Activated naive CD8-positive, alpha-beta T cell treated with anti-CD3 and anti-CD28 coated beads for 36 hours (primary cell): ENCODE measurements at regions not wholly inside any gene's neighbourhood (a gene's known extent, or its start where the extent isn't known, plus 50 kb on each side); places are given as distances from the start of the nearest gene placed in this dataset.
"Not testable (repeated sequence)": the region's sequence is repeated elsewhere in the genome, so short reads cannot be mapped to it uniquely, and the experiment has no call there.

ENCODE experiments used
- DNase-seq: peaks from one replicate; pipeline ENCODE4 v3.0.0; 2021
- H3K27ac Mint-ChIP-seq: one replicate; pipeline ENCODE4 v1.8.0; 2022; ENCODE audit warnings: mild to moderate bottlenecking, moderate library complexity, mixed read lengths
- H3K27me3 Mint-ChIP-seq: one replicate; pipeline ENCODE4 v1.8.0; 2022; ENCODE audit warnings: mild to moderate bottlenecking, mixed read lengths
- H3K36me3 Mint-ChIP-seq: one replicate; pipeline ENCODE4 v1.8.0; 2021; ENCODE audit warnings: mild to moderate bottlenecking, mixed read lengths
- H3K4me1 Mint-ChIP-seq: one replicate; pipeline ENCODE4 v1.8.0; 2021; ENCODE audit warnings: mixed read lengths
- H3K4me3 Mint-ChIP-seq: one replicate; pipeline ENCODE4 v1.8.0; 2022; ENCODE audit warnings: mild to moderate bottlenecking, moderate library complexity, mixed read lengths
- H3K9me3 Mint-ChIP-seq: one replicate; pipeline ENCODE4 v1.8.0; 2022; ENCODE audit warnings: mixed read lengths

DNA sequence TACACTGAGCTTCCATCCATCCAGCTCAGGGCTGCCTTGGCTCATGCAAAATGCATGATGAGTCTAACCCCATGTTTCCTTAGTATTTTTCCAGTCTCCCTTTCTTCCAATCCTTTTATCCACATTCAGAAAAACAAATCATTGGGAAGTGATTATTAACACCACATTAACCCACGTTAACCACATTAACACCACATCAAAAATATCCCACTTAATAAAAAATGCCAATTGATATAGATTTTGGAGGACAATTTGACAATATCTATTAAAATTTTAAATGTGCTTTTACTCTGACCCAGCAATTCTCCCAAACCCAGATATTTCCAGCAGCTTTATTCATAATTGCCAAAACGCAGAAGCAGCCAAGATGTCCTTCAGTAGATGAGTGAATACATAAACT lies 75.6 kb upstream of the SRD5A3 start:
- peaks cover 25% of the 10 kb centered on the region for H3K27me3 Mint-ChIP-seq
- no peak overlapping the region for H3K4me3 Mint-ChIP-seq
- H3K27ac Mint-ChIP-seq, result no peak overlapping the region
- DNase-seq, result no peak
- no peaks in the 10 kb centered on the region for H3K9me3 Mint-ChIP-seq
- no peaks in the 10 kb centered on the region for H3K36me3 Mint-ChIP-seq
- no peaks in the 10 kb centered on the region for H3K4me1 Mint-ChIP-seq

- H3K9me3 Mint-ChIP-seq, result no peaks in the 10 kb centered on the region
These were observed 73.9 kb upstream of the SRD5A3 start for GRCh38 chr4:55272102-55272501.

GRCh38 chr4:55272589-55272988 lies 73.5 kb upstream of the SRD5A3 start:
- DNase-seq, result no peak
- no peaks in the 10 kb centered on the region for H3K36me3 Mint-ChIP-seq
- no peak overlapping the region for H3K4me3 Mint-ChIP-seq
- H3K27me3 Mint-ChIP-seq, result peaks cover 19% of the 10 kb centered on the region
- H3K27ac Mint-ChIP-seq, result no peak overlapping the region
- no peaks in the 10 kb centered on the region for H3K9me3 Mint-ChIP-seq
- no peaks in the 10 kb centered on the region for H3K4me1 Mint-ChIP-seq

More at GRCh38 chr4:55272102-55272501, 73.9 kb upstream of the SRD5A3 start:
- no peaks in the 10 kb centered on the region for H3K4me1 Mint-ChIP-seq
- H3K27me3 Mint-ChIP-seq, result peaks cover 19% of the 10 kb centered on the region
- H3K27ac Mint-ChIP-seq, result no peak overlapping the region
- no peaks in the 10 kb centered on the region for H3K36me3 Mint-ChIP-seq
- no peak for DNase-seq
- H3K4me3 Mint-ChIP-seq, result no peak overlapping the region

- no peak overlapping the region for H3K27ac Mint-ChIP-seq
- H3K36me3 Mint-ChIP-seq, result peaks cover 1% of the 10 kb centered on the region
- peaks cover 17% of the 10 kb centered on the region for H3K27me3 Mint-ChIP-seq
- no peak overlapping the region for H3K4me3 Mint-ChIP-seq
- peaks cover 6% of the 10 kb centered on the region for H3K9me3 Mint-ChIP-seq
- no peak for DNase-seq
- H3K4me1 Mint-ChIP-seq, result no peaks in the 10 kb centered on the region
These were observed 69.0 kb upstream of the SRD5A3 start for GRCh38 chr4:55277011-55277410.

DNA sequence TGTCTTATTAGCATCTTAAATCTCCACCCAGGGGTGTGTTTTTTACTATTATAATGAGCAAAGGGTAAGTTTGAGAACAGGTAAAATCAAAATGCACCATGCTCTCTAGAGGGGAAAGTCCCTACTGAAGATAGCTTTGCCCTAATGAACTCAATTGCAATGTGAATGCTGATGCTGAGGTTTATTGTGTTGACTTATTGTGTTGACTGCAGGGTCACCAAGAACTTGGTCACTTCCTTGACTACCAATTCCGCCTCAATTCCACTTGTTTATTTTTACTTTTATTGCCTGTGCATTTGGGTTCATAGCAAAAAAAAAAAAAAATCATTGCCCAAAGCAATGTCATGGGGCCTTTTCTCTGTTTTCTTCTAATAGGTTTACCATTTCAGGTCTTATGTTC lies 67.7 kb upstream of the SRD5A3 start:
- Mint-ChIP-seq H3K9me3 (peaks cover 11% of the 10 kb centered on the region), H3K4me3 (no peak overlapping the region), H3K4me1 (no peaks in the 10 kb centered on the region), H3K27ac (no peak overlapping the region), H3K27me3 (peaks cover 17% of the 10 kb centered on the region), H3K36me3 (peaks cover 3% of the 10 kb centered on the region)
- no peak for DNase-seq

GRCh38 chr4:55280474-55280873 lies 65.6 kb upstream of the SRD5A3 start:
- H3K27ac Mint-ChIP-seq, H3K4me3 Mint-ChIP-seq: not testable (repeated sequence)
- H3K9me3 Mint-ChIP-seq, result peaks cover 26% of the 10 kb centered on the region

DNA sequence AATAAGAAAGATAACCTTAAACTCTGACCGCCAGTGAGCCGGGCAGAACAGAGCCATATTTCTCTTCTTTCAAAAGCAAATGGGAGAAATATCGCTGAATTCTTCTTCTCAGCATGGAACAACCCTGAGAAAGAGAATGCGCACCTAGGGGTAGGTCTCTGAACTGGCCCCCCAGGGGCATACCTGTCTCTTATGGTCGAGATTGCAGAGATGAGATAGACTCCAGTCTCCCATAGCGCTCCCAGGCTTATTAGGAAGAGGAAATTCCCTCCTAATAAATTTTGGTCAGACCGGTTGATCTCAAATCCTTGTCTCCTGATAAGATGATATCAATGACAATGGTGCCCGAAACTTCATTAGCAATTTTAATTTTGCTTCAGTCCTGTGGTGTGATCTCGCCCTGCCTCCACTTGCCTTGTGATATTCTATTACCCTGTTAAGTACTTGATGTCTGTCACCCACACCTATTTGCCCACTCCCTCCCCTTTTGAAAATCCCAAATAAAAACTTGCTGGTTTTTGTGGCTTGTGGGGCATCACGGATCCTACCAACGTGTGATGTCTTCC lies 64.8 kb upstream of the SRD5A3 start:
- H3K4me3 Mint-ChIP-seq, H3K4me1 Mint-ChIP-seq, H3K36me3 Mint-ChIP-seq, H3K27me3 Mint-ChIP-seq, DNase-seq, H3K27ac Mint-ChIP-seq: not testable (repeated sequence)
- peaks cover 30% of the 10 kb centered on the region for H3K9me3 Mint-ChIP-seq

More at GRCh38 chr4:55280474-55280873, 65.6 kb upstream of the SRD5A3 start:
- H3K36me3 Mint-ChIP-seq, H3K27me3 Mint-ChIP-seq, DNase-seq, H3K4me1 Mint-ChIP-seq: not testable (repeated sequence)

GRCh38 chr4:55284331-55284730 lies 61.7 kb upstream of the SRD5A3 start:
- H3K27ac Mint-ChIP-seq, result no peak overlapping the region
- peaks cover 30% of the 10 kb centered on the region for H3K9me3 Mint-ChIP-seq
- H3K4me3 Mint-ChIP-seq, result no peak overlapping the region
- H3K4me1 Mint-ChIP-seq, result no peaks in the 10 kb centered on the region
- peaks cover 14% of the 10 kb centered on the region for H3K27me3 Mint-ChIP-seq
- DNase-seq, result no peak
- peaks cover 3% of the 10 kb centered on the region for H3K36me3 Mint-ChIP-seq

- no peak for DNase-seq
- Mint-ChIP-seq H3K4me3 (no peak overlapping the region), H3K27me3 (peaks cover 17% of the 10 kb centered on the region), H3K9me3 (no peaks in the 10 kb centered on the region), H3K36me3 (no peaks in the 10 kb centered on the region), H3K27ac (no peak overlapping the region), H3K4me1 (no peaks in the 10 kb centered on the region)
These were observed 54.8 kb upstream of the SRD5A3 start for GRCh38 chr4:55291227-55291640.

DNA sequence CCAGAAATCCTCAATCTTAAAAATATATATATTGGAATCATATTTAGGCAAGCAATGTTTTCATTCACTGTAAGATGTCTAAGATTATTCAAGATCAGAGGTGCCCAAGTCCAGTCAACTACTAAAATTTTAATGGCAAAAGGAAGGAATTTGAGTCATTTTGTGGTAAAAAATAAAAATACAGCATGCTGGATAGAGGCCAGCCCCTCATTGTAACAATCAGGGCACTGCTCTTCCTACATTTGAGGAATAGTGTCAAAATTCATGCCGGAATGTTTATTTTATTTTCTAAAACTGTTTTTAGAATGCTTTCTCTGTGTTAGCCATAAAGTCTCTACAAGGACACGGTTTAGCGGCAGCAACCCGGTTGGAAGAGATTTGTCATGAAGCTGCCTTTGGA lies 49.9 kb upstream of the SRD5A3 start:
- H3K4me3 Mint-ChIP-seq, result no peak overlapping the region
- H3K27ac Mint-ChIP-seq, result no peak overlapping the region
- no peak for DNase-seq
- peaks cover 10% of the 10 kb centered on the region for H3K27me3 Mint-ChIP-seq
- no peaks in the 10 kb centered on the region for H3K4me1 Mint-ChIP-seq
- H3K9me3 Mint-ChIP-seq, result no peaks in the 10 kb centered on the region
- H3K36me3 Mint-ChIP-seq, result no peaks in the 10 kb centered on the region
